ENCODE measurements at regions not wholly inside any gene's neighbourhood (a gene's known extent, or its start where the extent isn't known, plus 50 kb on each side); places are given as distances from the start of the nearest gene placed in this dataset.
"Not testable (repeated sequence)": the region's sequence is repeated elsewhere in the genome, so short reads cannot be mapped to it uniquely, and the experiment has no call there.

- not testable (repeated sequence) for H3K9ac ChIP-seq (ENCODE audit: low read depth in 1 of 2, low read length in 2 of 2); H3K4me3 ChIP-seq (ENCODE audit: low read depth in 1 of 2, low read length in 2 of 2); H3K4me1 ChIP-seq (ENCODE audit: control insufficient read depth in 1 of 2, insufficient read depth in 2 of 2, low read length in 2 of 2); H3K36me3 ChIP-seq (ENCODE audit: control insufficient read depth in 1 of 2, insufficient read depth in 2 of 2, low read length in 2 of 2); H3K9me3 ChIP-seq (ENCODE audit: control insufficient read depth in 1 of 2, low read length in 2 of 2); H3K27me3 ChIP-seq (ENCODE audit: control insufficient read depth in 1 of 2, insufficient read depth in 2 of 2, low read length in 2 of 2); H3K27ac ChIP-seq (ENCODE audit: low read depth, low read length)
These were observed 3051.6 kb downstream of the RPIA start for GRCh38 chr2:91742973-91743490.

GRCh38 chr2:91743910-91744309, 3052.4 kb downstream of the RPIA start:
- not testable (repeated sequence) for H3K27ac ChIP-seq (ENCODE audit: low read depth, low read length); H3K9ac ChIP-seq (ENCODE audit: low read depth in 1 of 2, low read length in 2 of 2); H3K4me1 ChIP-seq (ENCODE audit: control insufficient read depth in 1 of 2, insufficient read depth in 2 of 2, low read length in 2 of 2); H3K36me3 ChIP-seq (ENCODE audit: control insufficient read depth in 1 of 2, insufficient read depth in 2 of 2, low read length in 2 of 2); H3K9me3 ChIP-seq (ENCODE audit: control insufficient read depth in 1 of 2, low read length in 2 of 2); H3K27me3 ChIP-seq (ENCODE audit: control insufficient read depth in 1 of 2, insufficient read depth in 2 of 2, low read length in 2 of 2); H3K4me3 ChIP-seq (ENCODE audit: low read depth in 1 of 2, low read length in 2 of 2)

DNA sequence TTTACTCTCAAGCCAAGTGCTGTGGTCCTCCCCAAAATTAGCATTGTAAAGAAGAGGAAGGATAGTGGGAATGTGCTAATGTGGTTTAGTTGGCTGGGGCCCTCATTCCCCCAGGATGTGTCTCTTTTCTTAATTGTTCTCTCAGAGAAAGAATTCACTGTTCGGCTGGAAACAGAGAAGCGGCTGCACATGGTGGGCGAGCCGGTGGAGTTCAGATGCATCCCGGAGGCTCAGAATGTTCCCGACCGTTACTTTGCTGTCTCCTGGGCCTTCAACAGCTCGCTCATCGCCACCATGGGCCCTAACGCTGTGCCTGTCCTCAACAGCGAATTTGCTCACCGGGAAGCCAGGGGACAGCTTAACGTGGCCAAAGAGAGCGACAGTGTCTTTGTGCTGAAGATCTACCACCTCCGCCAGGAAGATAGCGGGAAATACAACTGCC, 3053.2 kb downstream of the RPIA start:
- H3K4me1 ChIP-seq (ENCODE audit: control insufficient read depth in 1 of 2, insufficient read depth in 2 of 2, low read length in 2 of 2); H3K9ac ChIP-seq (ENCODE audit: low read depth in 1 of 2, low read length in 2 of 2); H3K4me3 ChIP-seq (ENCODE audit: low read depth in 1 of 2, low read length in 2 of 2); H3K9me3 ChIP-seq (ENCODE audit: control insufficient read depth in 1 of 2, low read length in 2 of 2); H3K27ac ChIP-seq (ENCODE audit: low read depth, low read length); H3K36me3 ChIP-seq (ENCODE audit: control insufficient read depth in 1 of 2, insufficient read depth in 2 of 2, low read length in 2 of 2); H3K27me3 ChIP-seq (ENCODE audit: control insufficient read depth in 1 of 2, insufficient read depth in 2 of 2, low read length in 2 of 2): not testable (repeated sequence)

DNA sequence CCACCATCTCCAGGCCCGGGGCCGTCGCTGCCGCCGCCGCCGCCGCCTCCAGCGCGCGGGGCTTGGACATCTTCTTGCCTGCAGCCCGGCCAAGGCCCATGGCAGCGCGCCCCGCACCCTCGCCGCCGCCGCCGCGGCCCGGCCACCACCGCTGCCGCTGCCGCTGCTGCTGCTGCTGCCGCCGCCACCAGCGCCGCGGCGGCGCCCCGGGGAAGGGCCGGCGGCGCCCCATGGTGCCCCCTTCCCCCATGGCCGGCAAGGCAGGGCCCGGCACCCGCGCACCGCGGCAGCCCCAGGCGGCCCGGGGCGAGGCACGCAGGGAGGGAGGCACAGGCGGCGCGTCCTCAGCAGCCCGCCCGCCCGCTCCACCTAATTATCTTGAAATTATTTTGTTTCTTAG, 3057.4 kb downstream of the RPIA start:
- Histone ChIP-seq H3K4me1 (ENCODE audit: control insufficient read depth in 1 of 2, insufficient read depth in 2 of 2, low read length in 2 of 2) (no peaks in the 10 kb centered on the region), H3K27me3 (ENCODE audit: control insufficient read depth in 1 of 2, insufficient read depth in 2 of 2, low read length in 2 of 2) (no peaks in the 10 kb centered on the region), H3K27ac (ENCODE audit: low read depth, low read length) (no peak overlapping the region), H3K36me3 (ENCODE audit: control insufficient read depth in 1 of 2, insufficient read depth in 2 of 2, low read length in 2 of 2) (no peaks in the 10 kb centered on the region), H3K9me3 (ENCODE audit: control insufficient read depth in 1 of 2, low read length in 2 of 2) (no peaks in the 10 kb centered on the region), H3K9ac (ENCODE audit: low read depth in 1 of 2, low read length in 2 of 2) (no peak overlapping the region), H3K4me3 (ENCODE audit: low read depth in 1 of 2, low read length in 2 of 2) (no peak overlapping the region)

GRCh38 chr2:91749665-91750064, 3058.2 kb downstream of the RPIA start:
- not testable (repeated sequence) for H3K9me3 ChIP-seq (ENCODE audit: control insufficient read depth in 1 of 2, low read length in 2 of 2); H3K36me3 ChIP-seq (ENCODE audit: control insufficient read depth in 1 of 2, insufficient read depth in 2 of 2, low read length in 2 of 2); H3K27me3 ChIP-seq (ENCODE audit: control insufficient read depth in 1 of 2, insufficient read depth in 2 of 2, low read length in 2 of 2); H3K4me3 ChIP-seq (ENCODE audit: low read depth in 1 of 2, low read length in 2 of 2); H3K9ac ChIP-seq (ENCODE audit: low read depth in 1 of 2, low read length in 2 of 2); H3K27ac ChIP-seq (ENCODE audit: low read depth, low read length); H3K4me1 ChIP-seq (ENCODE audit: control insufficient read depth in 1 of 2, insufficient read depth in 2 of 2, low read length in 2 of 2)

DNA sequence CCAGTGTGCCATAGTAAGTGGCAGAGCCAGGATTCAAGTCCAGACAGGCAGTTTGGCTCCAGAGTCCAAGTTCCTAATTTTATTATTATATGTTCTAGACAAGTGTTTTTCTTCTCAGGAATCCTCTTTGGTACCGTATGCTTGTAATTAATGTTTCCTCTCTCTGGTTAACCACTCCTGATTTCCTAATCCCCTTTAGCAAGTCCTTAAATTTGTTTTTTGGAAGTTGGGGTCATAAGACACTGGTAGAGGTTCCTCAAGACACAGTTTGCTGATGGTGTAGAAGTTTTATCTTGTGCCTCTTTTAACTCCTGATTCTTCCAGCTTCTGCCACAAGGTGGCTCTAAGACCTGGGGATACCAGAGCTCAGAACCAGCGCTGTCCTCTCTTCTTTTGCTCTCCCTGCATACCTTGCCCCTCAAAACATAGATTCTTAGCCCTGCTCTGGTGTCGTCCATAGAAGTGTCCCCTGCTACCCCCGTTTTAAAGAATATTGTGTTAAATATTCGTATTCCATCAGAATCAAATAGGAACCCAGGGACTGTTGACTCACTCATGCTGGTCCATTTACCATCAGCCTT, 3068.0 kb downstream of the RPIA start:
- not testable (repeated sequence) for H3K4me3 ChIP-seq (ENCODE audit: low read depth in 1 of 2, low read length in 2 of 2); H3K9me3 ChIP-seq (ENCODE audit: control insufficient read depth in 1 of 2, low read length in 2 of 2); H3K27ac ChIP-seq (ENCODE audit: low read depth, low read length); H3K27me3 ChIP-seq (ENCODE audit: control insufficient read depth in 1 of 2, insufficient read depth in 2 of 2, low read length in 2 of 2); H3K9ac ChIP-seq (ENCODE audit: low read depth in 1 of 2, low read length in 2 of 2); H3K4me1 ChIP-seq (ENCODE audit: control insufficient read depth in 1 of 2, insufficient read depth in 2 of 2, low read length in 2 of 2); H3K36me3 ChIP-seq (ENCODE audit: control insufficient read depth in 1 of 2, insufficient read depth in 2 of 2, low read length in 2 of 2)

GRCh38 chr2:91760672-91761071, 3069.2 kb downstream of the RPIA start:
- not testable (repeated sequence) for H3K27ac ChIP-seq (ENCODE audit: low read depth, low read length); H3K9ac ChIP-seq (ENCODE audit: low read depth in 1 of 2, low read length in 2 of 2); H3K36me3 ChIP-seq (ENCODE audit: control insufficient read depth in 1 of 2, insufficient read depth in 2 of 2, low read length in 2 of 2); H3K27me3 ChIP-seq (ENCODE audit: control insufficient read depth in 1 of 2, insufficient read depth in 2 of 2, low read length in 2 of 2); H3K4me3 ChIP-seq (ENCODE audit: low read depth in 1 of 2, low read length in 2 of 2); H3K9me3 ChIP-seq (ENCODE audit: control insufficient read depth in 1 of 2, low read length in 2 of 2); H3K4me1 ChIP-seq (ENCODE audit: control insufficient read depth in 1 of 2, insufficient read depth in 2 of 2, low read length in 2 of 2)

GRCh38 chr2:91762312-91762711, 3070.8 kb downstream of the RPIA start:
- H3K4me1 ChIP-seq (ENCODE audit: control insufficient read depth in 1 of 2, insufficient read depth in 2 of 2, low read length in 2 of 2); H3K27ac ChIP-seq (ENCODE audit: low read depth, low read length); H3K27me3 ChIP-seq (ENCODE audit: control insufficient read depth in 1 of 2, insufficient read depth in 2 of 2, low read length in 2 of 2); H3K9me3 ChIP-seq (ENCODE audit: control insufficient read depth in 1 of 2, low read length in 2 of 2); H3K9ac ChIP-seq (ENCODE audit: low read depth in 1 of 2, low read length in 2 of 2); H3K36me3 ChIP-seq (ENCODE audit: control insufficient read depth in 1 of 2, insufficient read depth in 2 of 2, low read length in 2 of 2); H3K4me3 ChIP-seq (ENCODE audit: low read depth in 1 of 2, low read length in 2 of 2): not testable (repeated sequence)

DNA sequence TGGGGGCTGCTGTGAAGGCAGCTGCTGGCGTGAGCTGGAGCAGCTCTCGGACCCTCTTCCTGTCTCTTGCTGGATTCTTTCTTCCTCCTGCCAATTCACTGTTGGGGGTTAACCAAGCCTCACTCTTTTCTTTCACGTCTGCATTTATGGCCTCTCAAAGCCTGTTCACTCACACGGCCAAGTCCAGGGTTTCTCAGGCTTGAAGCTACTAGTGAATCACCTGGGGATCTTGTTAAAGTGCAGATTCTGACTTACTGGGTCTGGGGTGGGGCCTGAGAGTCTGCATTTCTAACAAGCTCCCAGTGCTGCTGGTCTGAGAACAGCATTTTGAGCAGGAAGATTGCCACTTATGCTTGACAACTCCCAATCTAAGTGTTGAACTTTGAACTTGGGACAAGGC, 3072.2 kb downstream of the RPIA start:
- H3K9ac ChIP-seq (ENCODE audit: low read depth in 1 of 2, low read length in 2 of 2); H3K9me3 ChIP-seq (ENCODE audit: control insufficient read depth in 1 of 2, low read length in 2 of 2); H3K36me3 ChIP-seq (ENCODE audit: control insufficient read depth in 1 of 2, insufficient read depth in 2 of 2, low read length in 2 of 2); H3K27me3 ChIP-seq (ENCODE audit: control insufficient read depth in 1 of 2, insufficient read depth in 2 of 2, low read length in 2 of 2); H3K4me3 ChIP-seq (ENCODE audit: low read depth in 1 of 2, low read length in 2 of 2); H3K27ac ChIP-seq (ENCODE audit: low read depth, low read length); H3K4me1 ChIP-seq (ENCODE audit: control insufficient read depth in 1 of 2, insufficient read depth in 2 of 2, low read length in 2 of 2): not testable (repeated sequence)

DNA sequence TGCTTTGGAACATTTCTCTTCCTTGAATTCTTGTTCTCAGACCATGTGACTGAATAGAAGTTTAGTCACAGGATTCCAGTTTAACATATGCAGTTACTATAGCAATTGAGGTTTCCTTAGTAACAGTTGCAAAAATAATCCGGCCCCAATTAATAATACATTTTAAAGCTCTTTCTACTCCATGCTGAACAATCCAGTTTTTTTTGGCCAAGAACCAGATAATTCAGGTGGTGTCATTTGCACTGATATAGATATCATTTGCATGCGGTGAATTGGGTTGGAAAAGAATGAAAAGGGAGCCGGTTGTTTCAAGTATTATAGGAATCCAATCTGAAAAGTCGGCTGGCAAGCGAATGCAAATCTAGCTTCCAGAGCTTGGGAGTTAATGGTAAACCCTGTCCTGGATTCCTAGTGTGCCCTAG, 3073.1 kb downstream of the RPIA start:
- not testable (repeated sequence) for H3K27ac ChIP-seq (ENCODE audit: low read depth, low read length); H3K9ac ChIP-seq (ENCODE audit: low read depth in 1 of 2, low read length in 2 of 2); H3K4me1 ChIP-seq (ENCODE audit: control insufficient read depth in 1 of 2, insufficient read depth in 2 of 2, low read length in 2 of 2); H3K27me3 ChIP-seq (ENCODE audit: control insufficient read depth in 1 of 2, insufficient read depth in 2 of 2, low read length in 2 of 2); H3K9me3 ChIP-seq (ENCODE audit: control insufficient read depth in 1 of 2, low read length in 2 of 2); H3K4me3 ChIP-seq (ENCODE audit: low read depth in 1 of 2, low read length in 2 of 2); H3K36me3 ChIP-seq (ENCODE audit: control insufficient read depth in 1 of 2, insufficient read depth in 2 of 2, low read length in 2 of 2)

Data from duodenal mucosa (tissue), 2 donors.